ENCODE measurements at regions not wholly inside any gene's neighbourhood (a gene's known extent, or its start where the extent isn't known, plus 50 kb on each side); places are given as distances from the start of the nearest gene placed in this dataset.
"Not testable (repeated sequence)": the region's sequence is repeated elsewhere in the genome, so short reads cannot be mapped to it uniquely, and the experiment has no call there.

- DNase-seq = no peak
These were observed 122.5 kb upstream of the CLNK start for GRCh38 chr4:10806953-10807645.

GRCh38 chr4:10803713-10804343 is 119.3 kb upstream of the CLNK start:
- no peak for DNase-seq

GRCh38 chr4:10787365-10787764 is 102.8 kb upstream of the CLNK start:
- no peak for DNase-seq

- no peak for DNase-seq
These were observed 100.1 kb upstream of the CLNK start for GRCh38 chr4:10784621-10785020.

- no peak for DNase-seq
These were observed 98.8 kb upstream of the CLNK start for GRCh38 chr4:10783351-10783750.

GRCh38 chr4:10781805-10782204 is 97.2 kb upstream of the CLNK start:
- no peak for DNase-seq

- DNase-seq = not testable (repeated sequence)
These were observed 96.2 kb upstream of the CLNK start for GRCh38 chr4:10780803-10781202.

- DNase-seq = not testable (repeated sequence)
These were observed 90.6 kb upstream of the CLNK start for GRCh38 chr4:10775132-10775531.

- no peak for DNase-seq
These were observed 89.1 kb upstream of the CLNK start for GRCh38 chr4:10773656-10774055.

GRCh38 chr4:10773010-10773409 is 88.4 kb upstream of the CLNK start:
- no peak for DNase-seq

- DNase-seq = no peak
These were observed 80.8 kb upstream of the CLNK start for GRCh38 chr4:10765386-10765785.

GRCh38 chr4:10762561-10762960 is 78.0 kb upstream of the CLNK start:
- DNase-seq = no peak

- DNase-seq = no peak
These were observed 77.3 kb upstream of the CLNK start for GRCh38 chr4:10761903-10762302.

- DNase-seq = no peak
These were observed 75.5 kb upstream of the CLNK start for GRCh38 chr4:10760086-10760485.

GRCh38 chr4:10758906-10759305 is 74.3 kb upstream of the CLNK start:
- DNase-seq = no peak

GRCh38 chr4:10753856-10754402 is 69.4 kb upstream of the CLNK start:
- DNase-seq = no peak

GRCh38 chr4:10753336-10753735 is 68.8 kb upstream of the CLNK start:
- DNase-seq = no peak

GRCh38 chr4:10750714-10751113 is 66.1 kb upstream of the CLNK start:
- no peak for DNase-seq

- DNase-seq = no peak
These were observed 62.6 kb upstream of the CLNK start for GRCh38 chr4:10747186-10747585.

GRCh38 chr4:10746371-10747171 is 62.0 kb upstream of the CLNK start:
- no peak for DNase-seq

- no peak for DNase-seq
These were observed 58.8 kb upstream of the CLNK start for GRCh38 chr4:10743357-10743756.

- no peak for DNase-seq
These were observed 57.6 kb upstream of the CLNK start for GRCh38 chr4:10741961-10742699.

All from hematopoietic multipotent progenitor cell treated with erythropoietin and hydrocortisone succinate and interleukin-3 and kit ligand, for 6 days (in vitro differentiated cells).